ENCODE measurements at regions not wholly inside any gene's neighbourhood (a gene's known extent, or its start where the extent isn't known, plus 50 kb on each side); places are given as distances from the start of the nearest gene placed in this dataset.

GRCh38 chr12:31785318-31785717 lies 56.5 kb upstream of the AMN1 start:
- Histone ChIP-seq H4K5ac (ENCODE audit: insufficient read length, low read depth, low read length) (no peak overlapping the region), H2AK5ac (ENCODE audit: insufficient read length, low read length) (no peak overlapping the region), H3K14ac (ENCODE audit: insufficient read depth, low read length) (no peak overlapping the region), H3K27me3 (ENCODE audit: insufficient read depth, low read length) (no peaks in the 10 kb centered on the region), H2BK15ac (ENCODE audit: low read depth, low read length) (no peak overlapping the region), H2BK5ac (ENCODE audit: insufficient read length, low read length) (no peak overlapping the region), H3K4me1 (ENCODE audit: insufficient read depth, low read length) (no peaks in the 10 kb centered on the region), H2BK120ac (ENCODE audit: low read depth, low read length, poor library complexity, severe bottlenecking) (no peak overlapping the region), H3K56ac (ENCODE audit: insufficient read length, low read depth, low read length) (no peak overlapping the region), H3K79me1 (ENCODE audit: insufficient read depth, low read depth, low read length, poor library complexity, severe bottlenecking) (no peaks in the 10 kb centered on the region), H4K8ac (replicated peaks; ENCODE audit: insufficient read length, low read depth, low read length) (no peak overlapping the region), H3K23ac (ENCODE audit: insufficient read length, low read depth, low read length) (no peak overlapping the region), H3K79me2 (ENCODE audit: insufficient read depth, low read length) (no peaks in the 10 kb centered on the region), H2BK12ac (ENCODE audit: insufficient read length, low read depth, low read length) (no peak overlapping the region), H4K91ac (ENCODE audit: insufficient read length, low read depth, low read length) (no peak overlapping the region), H3T11ph (ENCODE audit: low read length) (no peak overlapping the region), H3K27ac (ENCODE audit: insufficient read length, low read depth, low read length) (no peak overlapping the region), H3K23me2 (ENCODE audit: insufficient read length, low read depth, low read length, poor library complexity, severe bottlenecking) (no peaks in the 10 kb centered on the region), H2BK20ac (ENCODE audit: low read depth, low read length, poor library complexity, severe bottlenecking) (no peak overlapping the region), H3K9me3 (ENCODE audit: control insufficient read depth, low read depth, low read length) (no peaks in the 10 kb centered on the region), H2AFZ (ENCODE audit: low read length) (no peak overlapping the region), H3K9ac (ENCODE audit: extremely low read depth, insufficient read length, low read length) (no peak overlapping the region), H3K4me2 (ENCODE audit: insufficient read depth, insufficient read length, low read length) (no peak overlapping the region), H3K18ac (ENCODE audit: insufficient read length, low read depth, low read length) (no peak overlapping the region), H3K4ac (ENCODE audit: low read depth, low read length) (no peak overlapping the region), H4K20me1 (ENCODE audit: control insufficient read depth, insufficient read depth, insufficient read length) (no peaks in the 10 kb centered on the region)
- Mint-ChIP-seq H3K4me1 (peaks cover 5 to 9% of the 10 kb centered on the region in 2 experiments), H3K27ac (no peak overlapping the region), H3K9me3 (no peaks in the 10 kb centered on the region), H3K4me3 (no peak overlapping the region), H3K36me3 (ENCODE audit: insufficient read depth in 1 of 3, low read depth in 3 of 3) (no peaks in the 10 kb centered on the region), H3K27me3 (ENCODE audit: low read depth) (no peaks in the 10 kb centered on the region; the same call in 1 of the 2 replicates)
- TF ChIP-seq CTCF (conservative IDR thresholded peaks at IDR 0.05), result no peak
- WGBS (ENCODE audit: extremely low coverage, insufficient read length, low lambda C conversion rate), result no CpG with 5 or more reads among the region's 2 CpGs
- no peak for DNase-seq
